SK-N-SH treated with all-trans-retinoic acid at 6 μM for 48 hours (cell line): ENCODE measurements at regions not wholly inside any gene's neighbourhood (a gene's known extent, or its start where the extent isn't known, plus 50 kb on each side); places are given as distances from the start of the nearest gene placed in this dataset.

Experiments used
- ISL1 ChIP-seq: fragments of 250-450 bp; sonication (Bioruptor Pico); IDR thresholded peaks from 2 replicates; pipeline ENCODE4 v2.1.2; 2022; ENCODE audit warnings: mild to moderate bottlenecking, moderate library complexity
- POU6F1 ChIP-seq: fragments of 250-450 bp; sonication (Bioruptor Pico); IDR thresholded peaks from 2 replicates; pipeline ENCODE4 v1.8.0; 2021; ENCODE audit warnings: low read depth, mild to moderate bottlenecking, moderate library complexity, borderline replicate concordance
- RARB ChIP-seq: fragments of 250-450 bp; sonication (Bioruptor Pico); IDR thresholded peaks from 2 replicates; pipeline ENCODE4 v1.8.0; 2021; ENCODE audit warnings: mild to moderate bottlenecking, moderate library complexity
- ZNF565 ChIP-seq: fragments of 450-650 bp; formaldehyde crosslinking; conservative IDR thresholded peaks from 2 replicates; pipeline ENCODE4 v1.5.0; 2020; ENCODE audit warnings: low read depth, mild to moderate bottlenecking, moderate library complexity
- ZNF8 ChIP-seq: fragments of 450-650 bp; formaldehyde crosslinking; IDR thresholded peaks from 2 replicates; pipeline ENCODE4 v1.5.0; 2020; ENCODE audit warnings: mild to moderate bottlenecking, moderate library complexity
- TF ChIP-seq, protein P1 (sequence below): fragments of 250-450 bp; sonication (Bioruptor Pico); IDR thresholded peaks from 2 replicates; pipeline ENCODE4 v1.5.1; 2021; ENCODE audit warnings: mild to moderate bottlenecking, moderate library complexity

DNA sequence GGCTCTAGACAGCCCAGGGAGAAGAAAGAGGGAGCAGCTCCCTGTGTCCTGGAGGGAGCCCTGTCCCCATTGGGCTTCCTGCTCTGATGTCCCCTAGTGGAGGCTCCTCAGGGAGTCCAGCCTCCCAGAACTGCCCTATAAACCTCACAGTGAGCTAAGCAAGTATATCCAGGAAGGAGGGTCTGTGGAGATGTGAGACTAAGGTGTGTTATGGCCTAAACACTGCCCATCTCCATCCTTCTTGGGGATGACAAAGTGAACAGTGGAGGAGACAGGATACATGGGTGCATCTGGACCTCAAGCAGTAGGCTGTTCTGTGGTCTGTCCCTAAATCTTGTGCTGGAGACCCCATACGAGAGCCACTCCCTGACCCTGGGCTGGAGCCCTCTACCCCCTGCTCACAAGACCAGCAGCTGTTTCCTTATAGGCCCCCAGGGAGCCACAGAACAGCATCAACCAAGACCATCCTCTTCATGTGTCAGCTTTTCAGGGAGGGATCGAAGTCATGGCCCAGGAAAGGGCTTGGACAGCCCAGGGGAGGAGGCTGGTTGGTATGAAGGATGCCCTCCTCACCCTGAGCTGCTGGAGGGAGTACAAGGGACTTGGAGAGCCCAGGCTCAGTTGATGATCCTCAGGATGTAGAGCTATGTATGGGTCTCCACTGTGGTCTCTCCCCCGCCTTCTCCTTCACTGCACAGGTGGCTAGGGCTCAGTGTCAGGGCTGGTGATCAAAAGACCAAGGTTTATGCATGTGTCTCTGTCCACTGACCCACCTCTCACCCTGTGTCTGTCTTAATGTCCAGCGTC, 49.7 kb upstream of the TOP3B start:
- TF ChIP-seq ZNF8 (CRISPR knock-in tag) (no peak), ZNF565 (no peak), ISL1 (CRISPR knock-in tag) (no peak), RARB (CRISPR knock-in tag) (no peak), POU6F1 (no peak)
- TF ChIP-seq, protein P1, sequence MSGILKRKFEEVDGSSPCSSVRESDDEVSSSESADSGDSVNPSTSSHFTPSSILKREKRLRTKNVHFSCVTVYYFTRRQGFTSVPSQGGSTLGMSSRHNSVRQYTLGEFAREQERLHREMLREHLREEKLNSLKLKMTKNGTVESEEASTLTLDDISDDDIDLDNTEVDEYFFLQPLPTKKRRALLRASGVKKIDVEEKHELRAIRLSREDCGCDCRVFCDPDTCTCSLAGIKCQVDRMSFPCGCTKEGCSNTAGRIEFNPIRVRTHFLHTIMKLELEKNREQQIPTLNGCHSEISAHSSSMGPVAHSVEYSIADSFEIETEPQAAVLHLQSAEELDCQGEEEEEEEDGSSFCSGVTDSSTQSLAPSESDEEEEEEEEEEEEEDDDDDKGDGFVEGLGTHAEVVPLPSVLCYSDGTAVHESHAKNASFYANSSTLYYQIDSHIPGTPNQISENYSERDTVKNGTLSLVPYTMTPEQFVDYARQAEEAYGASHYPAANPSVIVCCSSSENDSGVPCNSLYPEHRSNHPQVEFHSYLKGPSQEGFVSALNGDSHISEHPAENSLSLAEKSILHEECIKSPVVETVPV (CRISPR knock-in tag): no peak
